GM19023 (cell line): ENCODE measurements at regions not wholly inside any gene's neighbourhood (a gene's known extent, or its start where the extent isn't known, plus 50 kb on each side); places are given as distances from the start of the nearest gene placed in this dataset.

Experiments used
- ATAC-seq: cut with Tn5 transposase; IDR thresholded peaks from one replicate; pipeline ENCODE4 v1.9.1; 2021; ENCODE audit warnings: mild to moderate bottlenecking, moderate library complexity; ENCODE audit not compliant: unreplicated experiment

DNA sequence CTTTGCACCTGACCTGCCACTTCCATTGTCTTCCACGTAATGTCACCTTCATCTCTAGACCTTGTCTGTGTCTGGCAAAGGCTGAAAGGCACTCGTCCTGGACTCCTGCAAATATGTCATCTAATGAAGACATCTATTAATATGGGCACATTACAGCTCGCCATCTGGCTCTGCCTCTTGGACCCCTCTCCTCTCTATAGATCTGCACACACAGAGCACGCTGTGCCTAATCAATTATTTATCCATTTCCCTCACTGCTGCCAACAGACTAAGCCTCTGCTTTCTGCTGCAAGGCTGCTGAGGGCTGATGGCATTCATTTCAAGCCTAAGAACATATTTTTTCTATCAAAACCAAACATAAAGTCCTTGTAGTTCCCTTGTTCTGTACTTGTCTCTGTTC is 573.0 kb downstream of the TUSC7 start:
- ATAC-seq: no peak

DNA sequence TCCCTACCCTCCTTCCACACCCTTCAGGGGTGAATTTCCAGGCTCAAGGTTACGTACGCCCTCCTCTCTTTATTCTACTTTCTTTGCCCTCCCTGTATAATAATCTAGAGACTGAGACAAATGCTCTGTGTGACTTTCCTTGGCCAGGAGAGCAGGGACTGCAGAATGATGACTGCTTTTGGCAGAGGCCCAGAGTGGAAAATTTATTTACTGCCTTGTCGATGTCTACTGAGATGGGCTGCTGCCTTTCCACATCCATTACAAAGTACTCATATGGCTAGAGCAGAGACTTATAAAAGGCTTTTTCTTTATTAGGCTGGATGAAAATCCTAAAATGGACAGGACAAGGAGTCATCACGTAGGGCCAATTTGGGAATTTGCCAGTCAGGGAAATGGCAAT is 576.2 kb downstream of the TUSC7 start:
- ATAC-seq: no peak

DNA sequence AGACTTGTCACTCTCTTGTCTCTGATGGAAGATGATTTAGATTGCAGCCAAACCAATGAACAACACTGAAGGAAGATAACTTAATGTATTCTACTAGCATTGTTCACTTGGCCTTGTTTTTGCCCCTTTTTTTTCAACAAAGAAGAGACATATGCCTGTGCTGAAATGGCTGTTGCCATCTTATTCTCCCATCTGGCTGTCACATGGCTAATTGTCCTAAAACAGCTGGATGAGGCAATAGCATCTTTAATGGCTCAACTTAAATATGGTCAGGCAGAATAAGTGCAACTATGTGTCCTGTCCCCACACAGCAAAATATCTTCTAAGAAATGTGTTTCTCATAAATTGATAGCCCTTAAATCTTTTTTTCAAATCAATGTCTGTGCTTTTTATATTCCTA is 576.9 kb downstream of the TUSC7 start:
- no peak for ATAC-seq

DNA sequence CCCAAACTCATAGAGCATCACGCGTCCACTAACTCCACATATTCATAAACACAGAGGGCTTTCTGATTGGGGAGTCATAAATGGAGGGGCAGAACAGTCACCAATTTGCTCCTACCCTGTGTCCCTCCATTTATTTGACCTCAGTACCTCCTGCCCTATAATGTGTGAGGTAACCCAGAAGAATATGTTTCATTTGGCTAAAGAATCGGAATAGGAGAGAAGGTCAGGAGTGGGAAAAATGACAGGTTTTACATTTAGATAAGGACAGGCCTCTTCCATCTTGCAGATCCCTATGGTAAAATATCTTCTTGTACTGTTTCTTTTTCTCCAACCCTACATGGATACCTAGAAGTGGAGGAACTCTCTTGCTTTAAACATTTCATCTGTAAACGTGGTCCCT is 578.0 kb downstream of the TUSC7 start:
- no peak for ATAC-seq

DNA sequence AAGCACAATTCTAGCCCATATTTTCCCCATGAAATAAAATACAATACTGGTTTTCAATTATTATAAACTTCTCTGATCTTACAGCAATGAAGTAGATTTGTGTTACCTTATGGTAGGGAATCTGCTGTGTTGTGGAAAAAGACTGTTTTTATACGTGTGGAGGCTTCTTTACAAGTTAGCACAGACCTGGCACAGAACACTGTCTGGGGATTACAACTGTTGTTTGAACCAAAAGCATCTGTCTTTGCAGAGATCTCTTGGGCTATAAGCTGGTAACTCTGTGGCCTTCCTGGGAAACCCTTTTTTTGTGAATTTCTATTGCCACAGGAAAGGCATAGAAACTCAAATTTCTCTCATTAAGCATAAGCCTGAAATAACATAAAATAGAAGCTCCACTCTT is 581.9 kb downstream of the TUSC7 start:
- no peak for ATAC-seq

DNA sequence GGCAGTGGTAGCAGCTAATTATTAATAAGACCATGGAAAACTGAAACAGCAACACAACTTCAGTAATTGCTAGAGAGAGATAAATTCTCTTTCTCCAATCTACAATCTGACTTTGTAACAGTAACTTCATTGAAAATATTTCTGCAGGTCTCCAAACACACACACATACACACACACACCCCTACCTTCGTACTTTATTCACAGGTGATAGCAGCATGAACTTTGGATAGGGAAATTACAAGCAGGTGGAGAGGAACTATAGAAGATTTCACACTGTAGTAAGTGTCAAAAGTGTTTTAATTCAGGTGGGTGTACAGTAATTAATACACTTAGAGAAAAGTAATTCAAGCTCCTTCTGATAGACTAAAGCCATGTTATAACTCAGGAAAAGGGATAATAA is 587.5 kb downstream of the TUSC7 start:
- ATAC-seq: no peak

DNA sequence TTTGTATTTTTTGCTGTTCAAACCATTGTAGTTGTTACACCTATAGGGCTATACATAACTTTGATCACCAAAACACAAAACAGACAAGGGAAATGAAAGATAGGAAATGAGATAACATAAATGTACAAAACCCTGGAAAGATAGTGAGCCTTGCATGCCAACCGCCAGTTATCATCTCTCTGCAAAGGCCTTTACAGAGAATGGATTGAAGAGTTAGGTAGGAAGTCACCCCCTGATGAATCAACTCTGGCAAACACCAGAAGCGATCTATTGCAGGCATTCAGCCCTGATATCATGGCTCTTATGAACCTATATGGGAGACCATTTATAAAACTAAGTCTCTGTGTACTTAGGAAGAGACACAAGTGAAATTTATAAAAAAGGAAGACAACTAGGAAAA is 588.0 kb downstream of the TUSC7 start:
- no peak for ATAC-seq

DNA sequence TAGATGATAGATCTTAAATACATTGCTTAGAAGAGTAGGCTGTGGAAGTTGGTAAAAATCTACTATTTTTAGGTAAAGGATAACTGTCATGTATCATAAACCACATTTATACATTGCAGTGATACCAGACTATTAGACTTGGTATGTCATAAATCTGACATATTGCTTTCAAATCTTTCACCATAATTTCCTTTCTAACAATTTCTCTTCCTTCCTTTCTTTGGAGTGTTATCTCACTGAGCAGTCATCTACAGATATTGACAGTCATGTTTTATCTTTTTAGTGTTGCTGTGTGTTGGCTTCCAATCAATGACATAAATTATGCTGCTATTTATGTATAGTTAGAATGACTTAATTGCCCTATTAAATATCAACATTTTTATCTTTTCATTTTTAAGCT is 588.7 kb downstream of the TUSC7 start:
- no peak for ATAC-seq

DNA sequence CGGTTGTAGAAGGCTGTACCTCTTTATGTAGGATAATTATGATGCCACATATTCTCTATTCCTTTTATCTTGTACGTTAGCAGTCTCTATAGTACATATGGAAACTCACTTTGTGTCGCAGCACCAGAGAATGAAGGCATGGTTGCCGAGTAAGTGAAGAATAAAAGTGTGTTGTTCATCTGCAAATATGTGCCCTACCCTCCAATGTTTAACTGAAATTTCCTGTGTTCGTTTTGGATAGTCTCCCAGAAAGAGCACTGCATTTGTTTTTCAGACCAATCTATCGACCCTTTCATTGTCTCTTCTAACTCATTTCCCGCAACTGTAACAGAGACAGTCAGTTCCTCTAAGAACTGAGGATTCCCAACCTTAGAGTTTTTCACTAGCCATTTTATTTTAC is 592.8 kb downstream of the TUSC7 start:
- ATAC-seq: no peak

DNA sequence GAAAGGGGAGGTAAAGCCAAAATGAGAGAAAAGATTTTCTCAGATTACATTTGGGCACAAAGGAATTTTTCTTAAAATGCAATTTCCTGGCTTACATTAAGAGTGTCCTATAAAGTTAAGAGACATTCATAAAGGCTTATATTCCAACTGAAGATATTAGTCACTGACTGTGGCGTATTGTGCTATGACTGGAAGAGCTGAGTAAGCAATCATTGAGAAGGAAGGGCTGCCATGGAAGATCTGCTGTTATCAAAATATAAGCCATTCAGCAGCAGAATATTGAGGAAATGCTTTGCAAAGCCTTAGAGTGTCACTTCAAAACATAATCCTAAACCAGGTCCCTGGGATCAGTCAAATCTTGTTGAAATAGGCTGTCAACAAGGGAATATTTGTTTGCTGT is 593.9 kb downstream of the TUSC7 start:
- ATAC-seq: no peak

DNA sequence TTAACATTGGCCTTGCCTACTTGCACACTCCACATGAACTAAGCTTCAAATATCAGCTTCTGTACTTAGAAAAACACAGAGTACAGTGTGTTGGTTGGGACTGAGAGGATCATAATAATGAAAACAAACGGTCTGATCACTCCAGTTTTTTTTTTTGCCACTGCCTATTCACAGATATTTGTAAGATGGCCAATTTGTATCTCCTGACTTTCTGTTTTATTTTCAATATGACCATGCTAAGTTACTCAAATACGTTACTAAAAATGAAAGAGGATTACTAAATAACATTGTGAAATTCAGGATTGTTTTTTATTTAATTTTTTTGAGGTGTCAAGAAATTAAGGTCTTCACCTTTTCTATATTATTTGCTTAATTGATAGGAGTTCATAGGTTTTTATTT is 595.1 kb downstream of the TUSC7 start:
- no peak for ATAC-seq

DNA sequence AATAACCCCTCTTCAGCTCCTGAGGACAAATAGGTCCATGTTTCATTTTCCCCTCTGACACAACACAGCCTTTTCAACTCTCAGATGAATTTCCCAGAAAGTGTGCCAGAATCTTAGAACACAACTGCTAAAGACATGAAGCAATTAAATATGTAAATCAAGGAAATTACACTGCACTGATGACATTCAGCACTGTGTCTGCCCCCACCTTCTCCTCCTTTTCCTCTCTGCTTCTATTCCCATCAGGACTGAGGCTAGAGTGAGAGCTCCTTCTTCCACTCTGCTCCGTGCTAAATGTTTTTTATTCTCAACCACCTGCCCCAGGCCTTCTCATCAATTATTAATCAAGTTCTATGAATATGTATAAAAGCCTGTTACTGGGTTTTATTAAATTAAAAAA is 596.1 kb downstream of the TUSC7 start:
- no peak for ATAC-seq

DNA sequence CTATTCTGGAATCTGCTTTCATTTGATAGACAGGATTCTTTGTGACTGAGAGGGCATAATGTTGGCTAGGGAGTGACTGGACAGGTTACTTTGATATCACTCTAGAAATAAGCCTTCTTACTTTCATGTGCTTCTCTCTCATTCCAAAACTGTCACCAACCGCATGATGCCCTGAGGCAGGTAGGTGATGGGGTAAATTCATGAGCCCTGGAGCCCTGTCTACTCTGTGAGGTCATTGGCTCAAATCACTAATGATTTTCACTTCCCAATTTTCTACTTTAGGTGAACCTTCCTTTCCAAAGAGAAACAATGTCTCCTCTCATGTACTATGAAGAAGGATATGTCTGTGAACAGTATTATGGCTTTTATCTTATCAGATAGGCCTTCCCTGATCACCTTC is 596.7 kb downstream of the TUSC7 start:
- no peak for ATAC-seq

DNA sequence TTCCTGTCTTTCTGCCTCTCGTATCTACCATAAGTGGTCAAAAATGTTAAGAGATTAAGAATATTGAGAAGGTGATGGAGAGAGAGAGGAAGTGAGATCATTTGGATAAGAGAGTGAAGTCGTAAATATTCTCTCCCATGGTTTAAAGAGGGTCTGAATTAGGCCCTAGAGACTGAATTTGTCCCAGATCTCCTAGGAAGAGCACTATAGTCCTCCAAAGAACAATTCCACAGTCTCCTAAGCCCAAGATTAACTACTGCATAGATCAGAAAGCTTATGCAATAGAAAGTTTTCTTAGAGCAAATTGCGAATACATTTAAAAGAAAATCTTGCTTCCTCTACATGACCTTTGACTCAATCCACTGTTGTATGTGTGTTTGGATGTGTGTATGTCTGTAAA is 598.8 kb downstream of the TUSC7 start:
- no peak for ATAC-seq

DNA sequence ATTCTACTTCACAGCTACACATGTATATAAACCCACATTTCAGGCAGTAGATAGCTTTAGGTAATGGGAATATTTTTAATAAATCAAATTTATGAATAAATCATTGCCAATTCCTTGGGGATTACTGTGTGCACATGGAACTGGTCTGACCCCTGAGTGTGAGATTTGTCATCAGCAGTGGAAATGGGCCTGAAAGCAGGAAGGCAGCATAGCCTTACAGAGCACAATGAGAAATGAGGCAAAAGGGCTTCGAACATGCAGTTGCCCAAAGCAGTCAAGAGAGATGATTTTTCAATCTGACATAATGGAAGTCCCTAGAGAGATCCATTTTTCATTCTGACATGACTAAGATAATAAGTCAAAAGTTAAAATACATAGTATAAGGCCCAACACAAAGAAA is 599.2 kb downstream of the TUSC7 start:
- ATAC-seq: no peak

DNA sequence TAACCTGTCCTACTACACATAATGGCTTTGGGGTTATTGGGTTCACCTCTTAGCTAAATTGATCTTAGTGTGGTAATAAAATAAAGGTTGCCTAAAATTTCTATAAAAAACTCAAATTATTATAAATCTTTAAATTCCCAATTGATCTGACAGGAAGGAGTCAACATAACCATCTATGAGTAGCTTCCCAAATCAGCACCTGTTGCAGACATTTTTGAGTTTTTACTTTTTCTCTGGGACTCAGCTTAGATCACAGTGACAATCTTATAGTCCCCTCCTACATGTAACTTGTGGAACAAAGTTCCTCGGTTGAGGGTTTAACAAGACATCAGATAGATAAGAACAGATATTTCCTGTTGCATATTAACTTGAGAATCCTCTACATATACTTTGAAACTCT is 601.0 kb downstream of the TUSC7 start:
- ATAC-seq: no peak

DNA sequence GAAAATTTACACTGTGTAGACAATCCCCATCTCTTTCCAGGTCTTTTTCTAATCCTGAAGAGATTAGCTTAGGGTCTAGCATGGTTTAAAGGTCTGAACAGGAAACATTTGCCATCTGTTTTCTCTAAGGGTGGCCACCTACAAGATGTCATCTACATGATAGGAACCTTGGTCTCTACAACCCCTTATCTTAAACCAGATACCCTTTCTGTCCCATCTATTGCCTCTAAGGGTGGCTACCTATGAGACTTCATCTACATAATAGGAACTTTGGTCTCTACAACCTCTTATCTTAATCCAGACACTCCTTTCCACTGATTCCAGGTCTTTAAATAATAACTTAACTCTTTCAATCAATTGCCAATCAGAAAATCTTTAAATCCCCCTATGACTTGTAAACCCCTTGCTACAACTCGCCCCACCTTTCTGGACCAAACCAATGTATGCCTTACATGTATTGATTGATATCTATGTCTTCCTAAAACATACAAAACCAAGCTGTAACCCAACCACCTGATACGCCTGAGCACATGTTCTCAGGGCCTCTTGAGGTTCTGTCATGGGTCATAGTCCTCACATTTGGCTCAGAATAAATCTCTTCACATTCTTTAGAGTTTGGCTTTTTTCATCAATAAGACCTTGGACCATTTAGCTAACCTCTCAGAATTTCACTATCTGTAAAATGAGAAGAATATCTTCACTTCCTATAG is 605.0 kb downstream of the TUSC7 start:
- ATAC-seq: no peak

DNA sequence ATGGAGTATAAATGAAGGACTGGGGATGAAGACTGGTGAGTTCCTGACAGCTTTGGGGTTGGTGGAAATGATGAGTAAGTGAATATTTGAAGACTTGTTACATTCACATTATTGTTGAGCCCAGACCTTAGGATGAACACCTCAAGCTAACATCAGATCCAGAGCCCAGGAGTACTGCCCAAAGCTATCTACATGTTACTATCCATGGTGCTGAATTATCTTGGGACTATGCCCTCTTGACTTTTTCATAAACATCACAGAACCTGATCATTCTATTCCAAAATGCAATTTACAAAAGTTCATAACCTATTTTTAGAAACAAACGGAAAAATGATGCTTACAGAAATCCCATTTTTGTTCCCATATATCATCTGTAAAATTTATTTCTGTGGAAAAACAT is 613.3 kb downstream of the TUSC7 start:
- ATAC-seq: no peak

DNA sequence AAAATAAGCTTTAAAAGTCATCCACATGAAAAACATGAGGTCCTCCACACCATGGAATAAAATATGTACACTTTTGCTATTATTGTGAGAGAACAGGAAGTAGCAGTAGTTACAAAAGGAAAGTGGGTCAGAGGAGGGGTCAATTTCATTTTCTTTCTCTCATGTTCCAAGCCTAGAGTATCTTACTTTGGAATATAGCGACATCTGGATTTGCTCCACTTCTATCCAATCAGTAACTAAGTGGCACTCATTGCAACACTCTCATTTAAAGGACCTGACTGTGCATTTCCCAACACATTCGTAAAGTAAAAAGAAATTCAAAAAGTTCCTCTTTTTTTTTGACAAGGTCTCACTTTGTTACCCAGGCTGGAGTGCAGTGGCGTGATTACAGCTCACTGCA is 637.3 kb downstream of the TUSC7 start:
- no peak for ATAC-seq

DNA sequence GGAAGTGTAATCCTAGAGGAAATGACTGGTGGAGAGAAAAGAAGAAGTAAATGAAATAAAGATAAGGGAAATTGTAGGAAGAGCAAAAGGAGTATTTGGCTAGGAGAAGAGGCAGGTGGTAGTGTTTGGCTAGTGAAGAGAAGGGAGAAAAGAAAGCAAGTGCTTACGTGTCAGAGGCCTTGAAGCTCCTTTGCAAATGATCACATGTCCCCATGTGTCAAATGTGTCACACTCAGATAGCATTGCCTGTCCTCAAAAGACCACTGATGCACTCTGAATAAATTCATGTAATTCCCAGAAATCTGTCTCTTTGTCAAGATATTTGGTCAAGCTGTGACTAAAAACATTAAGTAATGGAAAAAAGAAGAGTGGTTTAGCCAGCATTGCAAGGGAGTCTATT is 639.3 kb downstream of the TUSC7 start:
- no peak for ATAC-seq

DNA sequence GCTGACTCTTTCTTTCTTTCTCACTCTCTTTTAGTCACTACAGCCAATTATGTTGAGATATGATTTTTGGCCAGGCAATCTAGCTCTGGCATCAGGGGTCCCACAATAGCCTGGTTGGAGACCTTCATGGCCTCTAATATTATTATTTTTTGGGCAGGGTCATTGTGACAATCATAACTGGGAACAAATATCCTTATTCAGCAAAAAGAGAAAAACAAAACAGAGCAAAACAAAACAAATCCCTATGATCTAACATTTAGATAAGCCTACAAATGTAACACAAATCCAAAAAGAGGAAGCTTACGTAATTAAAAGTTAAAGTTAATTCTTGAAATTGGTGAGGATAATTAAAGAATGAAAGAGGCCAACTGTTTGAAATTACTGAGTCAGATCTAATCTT is 640.0 kb downstream of the TUSC7 start:
- no peak for ATAC-seq

DNA sequence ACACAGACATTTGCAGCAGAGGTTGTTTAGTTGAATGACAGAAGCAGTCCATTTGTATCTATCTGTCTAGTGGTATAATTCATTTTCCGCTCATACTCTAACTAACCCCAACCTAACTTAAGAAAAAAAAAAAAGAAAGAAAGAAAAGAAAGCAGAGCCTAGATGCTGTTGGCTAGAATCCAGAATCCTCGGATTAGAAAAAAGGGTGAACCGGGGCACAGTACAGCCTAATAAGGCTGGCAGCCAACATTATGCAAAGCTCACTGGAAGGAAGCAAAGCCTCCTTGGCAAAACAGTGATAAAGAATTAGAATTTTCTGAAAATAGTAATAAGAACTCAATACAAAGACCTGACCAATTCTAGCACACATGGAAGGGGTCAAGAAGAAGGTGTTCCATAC is 640.8 kb downstream of the TUSC7 start:
- no peak for ATAC-seq

DNA sequence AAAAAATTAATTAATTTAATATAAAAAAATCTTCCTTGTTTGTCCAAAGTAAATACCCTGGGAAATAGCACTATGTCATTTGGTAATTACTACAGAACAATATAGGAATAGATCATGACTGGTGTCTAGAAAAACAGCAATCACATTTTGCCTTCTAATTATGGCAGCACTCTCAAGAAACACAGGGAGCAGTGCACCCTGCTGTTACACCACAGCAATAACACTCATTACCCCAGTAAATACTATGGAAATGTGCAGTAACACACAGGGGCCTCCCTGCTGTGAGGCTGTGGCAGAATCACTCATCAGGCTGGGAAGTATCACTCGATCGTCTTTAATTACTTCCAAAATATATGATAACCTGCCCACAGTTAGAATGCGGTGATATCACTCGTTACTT is 646.0 kb downstream of the TUSC7 start:
- ATAC-seq: no peak
